ENCODE measurements at regions not wholly inside any gene's neighbourhood (a gene's known extent, or its start where the extent isn't known, plus 50 kb on each side); places are given as distances from the start of the nearest gene placed in this dataset.
"Not testable (repeated sequence)": the region's sequence is repeated elsewhere in the genome, so short reads cannot be mapped to it uniquely, and the experiment has no call there.

GRCh38 chr2:40690525-40690924 lies 238.6 kb upstream of the SLC8A1 start:
- DNase-seq, result no peak
- Histone ChIP-seq H3K4me3 (ENCODE audit: insufficient read depth, low read depth, low read length) (no peak overlapping the region), H3K27me3 (ENCODE audit: control insufficient read depth, insufficient read depth, low read length) (no peaks in the 10 kb centered on the region), H3K36me3 (replicated peaks; ENCODE audit: control insufficient read depth, insufficient read depth, low read length) (no peaks in the 10 kb centered on the region)

GRCh38 chr2:40700231-40700954 lies 248.5 kb upstream of the SLC8A1 start:
- no peak overlapping the region for H3K4me3 ChIP-seq (ENCODE audit: insufficient read depth, low read depth, low read length)

DNA sequence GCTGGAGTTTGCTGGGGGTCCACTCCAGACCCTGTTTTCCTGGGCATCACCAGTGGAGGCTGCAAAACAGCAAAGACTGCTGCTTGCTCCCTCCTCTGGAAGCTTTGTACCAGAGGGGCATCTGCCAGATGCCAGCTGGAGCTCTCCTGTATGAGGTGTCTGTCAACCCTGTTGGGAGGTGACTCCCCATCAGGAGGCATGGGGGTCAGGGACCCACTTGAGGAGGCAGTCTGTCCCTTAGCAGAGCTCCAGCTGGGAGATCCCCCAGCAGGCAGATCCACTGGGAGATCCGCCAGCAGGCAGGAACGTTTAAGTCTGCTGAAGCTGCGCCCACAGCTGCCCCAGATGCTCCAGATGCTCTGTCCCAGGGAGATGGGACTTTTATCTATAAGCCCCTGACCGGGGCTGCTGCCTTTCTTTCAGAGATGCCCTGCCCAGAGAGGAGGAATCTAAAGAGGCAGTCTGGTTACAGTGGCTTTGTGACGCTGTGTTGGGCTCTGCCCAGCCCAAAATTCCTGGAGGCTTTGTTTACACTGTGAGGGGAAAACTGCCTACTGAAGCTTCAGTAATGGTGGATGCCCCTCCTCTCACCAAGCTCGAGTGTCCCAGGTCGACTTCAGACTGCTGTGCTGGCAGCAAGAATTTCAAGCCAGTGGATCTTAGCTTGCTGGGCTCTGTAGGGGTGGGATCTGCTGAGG lies 260.5 kb upstream of the SLC8A1 start:
- not testable (repeated sequence) for H3K36me3 ChIP-seq (replicated peaks; ENCODE audit: control insufficient read depth, insufficient read depth, low read length); H3K27me3 ChIP-seq (ENCODE audit: control insufficient read depth, insufficient read depth, low read length); DNase-seq; H3K4me3 ChIP-seq (ENCODE audit: insufficient read depth, low read depth, low read length)

More at GRCh38 chr2:40700231-40700954, 248.5 kb upstream of the SLC8A1 start:
- Histone ChIP-seq H3K36me3 (replicated peaks; ENCODE audit: control insufficient read depth, insufficient read depth, low read length) (no peaks in the 10 kb centered on the region), H3K27me3 (ENCODE audit: control insufficient read depth, insufficient read depth, low read length) (no peaks in the 10 kb centered on the region)
- no peak for DNase-seq

DNA sequence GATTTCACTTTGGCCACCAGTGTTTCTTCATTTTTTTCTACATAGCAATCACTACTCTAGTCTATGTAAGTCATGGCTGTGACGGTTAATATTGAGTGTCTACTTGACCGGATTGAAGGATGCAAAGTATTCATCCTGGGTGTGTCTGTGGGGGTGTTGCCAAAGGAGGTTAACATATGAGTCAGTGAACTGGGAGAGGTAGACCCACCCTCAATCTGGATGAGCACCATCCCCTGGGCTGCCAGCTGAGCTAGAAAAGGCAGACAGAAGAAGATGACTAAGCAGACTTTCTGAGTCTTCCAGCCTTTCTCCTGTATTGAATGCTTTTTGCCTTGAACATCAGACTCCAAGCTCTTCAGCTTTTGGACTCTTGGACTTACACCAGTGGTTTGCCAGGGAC lies 265.0 kb upstream of the SLC8A1 start:
- Histone ChIP-seq H3K36me3 (replicated peaks; ENCODE audit: control insufficient read depth, insufficient read depth, low read length) (no peaks in the 10 kb centered on the region), H3K4me3 (ENCODE audit: insufficient read depth, low read depth, low read length) (no peak overlapping the region), H3K27me3 (ENCODE audit: control insufficient read depth, insufficient read depth, low read length) (no peaks in the 10 kb centered on the region)
- no peak for DNase-seq

- no peak overlapping the region for H3K4me3 ChIP-seq (ENCODE audit: insufficient read depth, low read depth, low read length)
- H3K27me3 ChIP-seq (ENCODE audit: control insufficient read depth, insufficient read depth, low read length), result no peaks in the 10 kb centered on the region
- H3K36me3 ChIP-seq (replicated peaks; ENCODE audit: control insufficient read depth, insufficient read depth, low read length), result no peaks in the 10 kb centered on the region
- DNase-seq, result no peak
Measured at GRCh38 chr2:40719414-40719813, 267.5 kb upstream of the SLC8A1 start.

- no peak overlapping the region for H3K4me3 ChIP-seq (ENCODE audit: insufficient read depth, low read depth, low read length)
- no peak for DNase-seq
- no peaks in the 10 kb centered on the region for H3K27me3 ChIP-seq (ENCODE audit: control insufficient read depth, insufficient read depth, low read length)
- H3K36me3 ChIP-seq (replicated peaks; ENCODE audit: control insufficient read depth, insufficient read depth, low read length), result no peaks in the 10 kb centered on the region
Measured at GRCh38 chr2:40721595-40721994, 269.7 kb upstream of the SLC8A1 start.

GRCh38 chr2:40723194-40723593 lies 271.3 kb upstream of the SLC8A1 start:
- no peaks in the 10 kb centered on the region for H3K27me3 ChIP-seq (ENCODE audit: control insufficient read depth, insufficient read depth, low read length)
- H3K36me3 ChIP-seq (replicated peaks; ENCODE audit: control insufficient read depth, insufficient read depth, low read length), result no peaks in the 10 kb centered on the region
- DNase-seq, result no peak
- no peak overlapping the region for H3K4me3 ChIP-seq (ENCODE audit: insufficient read depth, low read depth, low read length)

DNA sequence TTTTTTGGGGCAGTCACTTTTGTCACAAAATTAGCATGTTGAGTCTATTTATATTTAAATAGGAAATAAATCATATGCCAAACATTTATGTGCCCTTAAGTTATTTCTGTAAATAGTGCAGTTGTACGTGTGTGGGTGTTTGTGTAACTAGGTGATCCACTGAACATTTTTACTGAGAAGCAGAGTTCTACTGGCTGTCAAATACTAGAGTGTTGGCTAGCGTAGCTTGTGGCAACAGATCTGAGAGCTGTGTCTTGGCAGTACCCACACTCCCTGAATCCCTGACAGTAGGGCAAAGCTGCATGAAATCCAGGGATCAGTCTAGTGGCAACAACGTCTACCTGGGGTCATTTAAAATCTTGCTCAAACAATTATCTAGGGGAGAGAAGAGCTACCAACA lies 273.1 kb upstream of the SLC8A1 start:
- H3K4me3 ChIP-seq (ENCODE audit: insufficient read depth, low read depth, low read length), result no peak overlapping the region
- no peaks in the 10 kb centered on the region for H3K36me3 ChIP-seq (replicated peaks; ENCODE audit: control insufficient read depth, insufficient read depth, low read length)
- DNase-seq, result no peak
- no peaks in the 10 kb centered on the region for H3K27me3 ChIP-seq (ENCODE audit: control insufficient read depth, insufficient read depth, low read length)

DNA sequence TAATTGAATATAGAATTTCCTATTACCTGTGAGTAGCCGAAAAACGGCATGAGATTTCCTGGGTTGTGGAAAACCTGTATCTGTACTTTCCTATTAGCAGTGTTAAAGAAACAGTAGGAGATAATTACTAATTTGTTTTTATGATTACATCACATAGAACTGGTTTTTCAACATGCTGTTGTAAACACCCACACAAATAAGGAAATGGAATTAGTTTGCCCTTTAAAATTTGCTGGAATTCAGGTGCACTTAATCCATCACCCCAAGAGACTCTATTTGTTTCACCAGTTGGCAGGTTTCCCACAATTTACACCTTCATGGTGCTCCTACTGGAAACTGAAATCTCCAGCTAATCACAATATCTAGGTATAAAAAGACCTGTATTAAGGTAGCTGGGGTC lies 274.1 kb upstream of the SLC8A1 start:
- H3K27me3 ChIP-seq (ENCODE audit: control insufficient read depth, insufficient read depth, low read length), result no peaks in the 10 kb centered on the region
- DNase-seq, result no peak
- no peak overlapping the region for H3K4me3 ChIP-seq (ENCODE audit: insufficient read depth, low read depth, low read length)
- no peaks in the 10 kb centered on the region for H3K36me3 ChIP-seq (replicated peaks; ENCODE audit: control insufficient read depth, insufficient read depth, low read length)

GRCh38 chr2:40734797-40735196 lies 282.9 kb upstream of the SLC8A1 start:
- H3K36me3 ChIP-seq (replicated peaks; ENCODE audit: control insufficient read depth, insufficient read depth, low read length), result no peaks in the 10 kb centered on the region
- no peak for DNase-seq
- no peak overlapping the region for H3K4me3 ChIP-seq (ENCODE audit: insufficient read depth, low read depth, low read length)

GRCh38 chr2:40737180-40737579 lies 285.3 kb upstream of the SLC8A1 start:
- Histone ChIP-seq H3K4me3 (ENCODE audit: insufficient read depth, low read depth, low read length) (no peak overlapping the region), H3K36me3 (replicated peaks; ENCODE audit: control insufficient read depth, insufficient read depth, low read length) (no peaks in the 10 kb centered on the region), H3K27me3 (ENCODE audit: control insufficient read depth, insufficient read depth, low read length) (no peaks in the 10 kb centered on the region)
- DNase-seq, result no peak

More at GRCh38 chr2:40734797-40735196, 282.9 kb upstream of the SLC8A1 start:
- H3K27me3 ChIP-seq (ENCODE audit: control insufficient read depth, insufficient read depth, low read length), result no peaks in the 10 kb centered on the region

GRCh38 chr2:40740419-40740818 lies 288.5 kb upstream of the SLC8A1 start:
- H3K27me3 ChIP-seq (ENCODE audit: control insufficient read depth, insufficient read depth, low read length), result no peaks in the 10 kb centered on the region
- no peak overlapping the region for H3K4me3 ChIP-seq (ENCODE audit: insufficient read depth, low read depth, low read length)
- no peak for DNase-seq
- H3K36me3 ChIP-seq (replicated peaks; ENCODE audit: control insufficient read depth, insufficient read depth, low read length), result no peaks in the 10 kb centered on the region

GRCh38 chr2:40741532-40741931 lies 289.6 kb upstream of the SLC8A1 start:
- H3K36me3 ChIP-seq (replicated peaks; ENCODE audit: control insufficient read depth, insufficient read depth, low read length), result no peaks in the 10 kb centered on the region
- H3K27me3 ChIP-seq (ENCODE audit: control insufficient read depth, insufficient read depth, low read length), result no peaks in the 10 kb centered on the region
- no peak overlapping the region for H3K4me3 ChIP-seq (ENCODE audit: insufficient read depth, low read depth, low read length)
- no peak for DNase-seq

GRCh38 chr2:40746191-40746590 lies 294.3 kb upstream of the SLC8A1 start:
- no peak overlapping the region for H3K4me3 ChIP-seq (ENCODE audit: insufficient read depth, low read depth, low read length)

GRCh38 chr2:40751981-40752380 lies 300.1 kb upstream of the SLC8A1 start:
- DNase-seq, result no peak
- Histone ChIP-seq H3K36me3 (replicated peaks; ENCODE audit: control insufficient read depth, insufficient read depth, low read length) (no peaks in the 10 kb centered on the region), H3K4me3 (ENCODE audit: insufficient read depth, low read depth, low read length) (no peak overlapping the region), H3K27me3 (ENCODE audit: control insufficient read depth, insufficient read depth, low read length) (no peaks in the 10 kb centered on the region)

More at GRCh38 chr2:40746191-40746590, 294.3 kb upstream of the SLC8A1 start:
- Histone ChIP-seq H3K27me3 (ENCODE audit: control insufficient read depth, insufficient read depth, low read length) (no peaks in the 10 kb centered on the region), H3K36me3 (replicated peaks; ENCODE audit: control insufficient read depth, insufficient read depth, low read length) (no peaks in the 10 kb centered on the region)
- no peak for DNase-seq
